GM18507 (cell line): ENCODE measurements at regions not wholly inside any gene's neighbourhood (a gene's known extent, or its start where the extent isn't known, plus 50 kb on each side); places are given as distances from the start of the nearest gene placed in this dataset.
A peak's percentile ranks its signal among the peaks of the same experiment; 100 is the strongest.

ENCODE experiments used
- DNase-seq: peaks from one replicate; pipeline ENCODE4 v3.0.0; 2011; ENCODE audit warnings: low read depth; ENCODE audit not compliant: insufficient read length; ENCODE audit errors: extremely low spot score
- FAIRE-seq: peaks from 2 replicates; lab custom pipeline; 2011; peaks lifted over from hg19 to GRCh38; lab: Jason Lieb, UNC

DNA sequence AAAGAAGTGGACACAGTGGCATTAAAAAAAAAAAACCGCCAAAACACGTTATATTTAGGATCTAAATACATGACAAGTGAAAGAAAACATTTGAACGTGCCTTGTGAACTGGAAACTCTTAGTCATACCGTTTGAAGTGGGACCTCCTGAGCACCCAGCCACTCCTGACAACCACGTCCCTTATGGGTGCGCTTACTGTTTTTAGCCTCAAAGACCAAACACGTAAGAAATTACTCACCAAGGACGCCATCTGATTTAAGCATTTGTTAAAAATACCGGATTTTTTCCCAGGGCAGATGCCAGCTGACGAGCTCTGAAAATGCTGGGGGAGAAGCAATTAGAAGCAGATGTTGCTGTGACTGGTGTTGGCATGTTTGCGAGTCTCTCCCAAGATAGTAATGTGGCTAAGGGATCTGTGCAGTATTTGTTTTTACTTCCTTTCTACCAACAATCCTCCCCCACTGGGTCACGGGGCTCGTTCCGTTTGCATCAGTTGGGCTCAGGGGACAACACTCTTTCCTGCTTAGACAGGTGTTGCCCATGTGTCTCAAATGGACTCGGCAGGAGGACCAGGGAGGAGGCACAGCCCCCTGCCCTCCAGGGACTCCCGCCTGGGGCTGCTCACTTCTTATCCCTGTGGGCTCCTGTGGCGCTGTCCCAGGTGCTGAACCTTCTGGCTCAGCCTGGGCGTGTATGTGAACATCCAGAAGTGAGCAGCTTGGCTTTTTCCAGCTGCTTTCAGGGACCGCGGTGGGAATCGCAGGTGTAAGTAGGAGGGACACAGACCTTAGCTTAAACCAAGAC, 101.0 kb downstream of the BEGAIN start:
- FAIRE-seq (no peak), DNase-seq (peak; percentile 42)
